HFF-Myc (cell line): ENCODE measurements at regions not wholly inside any gene's neighbourhood (a gene's known extent, or its start where the extent isn't known, plus 50 kb on each side); places are given as distances from the start of the nearest gene placed in this dataset.

Source experiments
- DNase-seq: peaks from one replicate; pipeline ENCODE4 v3.0.0-alpha.2; 2011; ENCODE audit warnings: low read depth; ENCODE audit errors: extremely low read depth
- H3K4me3 ChIP-seq: replicated peaks from 2 replicates; pipeline ENCODE4 v1.5.1; 2011; ENCODE audit warnings: low read depth, mild to moderate bottlenecking, control low read depth, low read length
- CTCF ChIP-seq: IDR thresholded peaks from 2 replicates; pipeline ENCODE4 v1.5.1; 2012; ENCODE audit warnings: mild to moderate bottlenecking, low read depth, low read length, control low read depth; ENCODE audit errors: missing control alignments

- TF ChIP-seq CTCF = no peak
- no peak for DNase-seq
Measured at GRCh38 chr3:152891678-152892077, 56.7 kb downstream of the P2RY1 start.

GRCh38 chr3:152892446-152892845 is 57.5 kb downstream of the P2RY1 start:
- H3K4me3 ChIP-seq = no peak overlapping the region
- DNase-seq = no peak
- no peak for TF ChIP-seq CTCF

More at GRCh38 chr3:152891678-152892077, 56.7 kb downstream of the P2RY1 start:
- H3K4me3 ChIP-seq = no peak overlapping the region

GRCh38 chr3:152893647-152894046 is 58.7 kb downstream of the P2RY1 start:
- TF ChIP-seq CTCF = no peak
- no peak for DNase-seq
- H3K4me3 ChIP-seq = no peak overlapping the region

GRCh38 chr3:152899306-152899705 is 64.4 kb downstream of the P2RY1 start:
- no peak for TF ChIP-seq CTCF
- H3K4me3 ChIP-seq = no peak overlapping the region
- DNase-seq = no peak

- H3K4me3 ChIP-seq = no peak overlapping the region
- TF ChIP-seq CTCF = no peak
- DNase-seq = no peak
Measured at GRCh38 chr3:152902141-152902669, 67.3 kb downstream of the P2RY1 start.

- TF ChIP-seq CTCF = no peak
- H3K4me3 ChIP-seq = no peak overlapping the region
- no peak for DNase-seq
Measured at GRCh38 chr3:152905631-152906030, 70.7 kb downstream of the P2RY1 start.
